Astrocyte of the spinal cord (primary cell): ENCODE measurements at regions not wholly inside any gene's neighbourhood (a gene's known extent, or its start where the extent isn't known, plus 50 kb on each side); places are given as distances from the start of the nearest gene placed in this dataset.
A peak's percentile ranks its signal among the peaks of the same experiment; 100 is the strongest.

Experiments used
- DNase-seq: peaks from one replicate; pipeline ENCODE4 v3.0.0; 2011; ENCODE audit warnings: low read depth, low spot score
- H3K4me3 ChIP-seq: 2 replicates; pipeline ENCODE4 v1.5.1; 2011; ENCODE audit warnings: low read depth, mild to moderate bottlenecking, low read length, moderate library complexity
- in situ Hi-C: cut with HindIII; loops from 2 replicates; pipeline ENCODE4 v1.10.0; 2017; ENCODE audit warnings: low sequenced_read_pairs
- TF ChIP-seq, protein P1 (sequence below): IDR thresholded peaks from 2 replicates; pipeline ENCODE4 v1.5.1; 2012; ENCODE audit warnings: low read depth, mild to moderate bottlenecking, low read length, inconsistent platforms

DNA sequence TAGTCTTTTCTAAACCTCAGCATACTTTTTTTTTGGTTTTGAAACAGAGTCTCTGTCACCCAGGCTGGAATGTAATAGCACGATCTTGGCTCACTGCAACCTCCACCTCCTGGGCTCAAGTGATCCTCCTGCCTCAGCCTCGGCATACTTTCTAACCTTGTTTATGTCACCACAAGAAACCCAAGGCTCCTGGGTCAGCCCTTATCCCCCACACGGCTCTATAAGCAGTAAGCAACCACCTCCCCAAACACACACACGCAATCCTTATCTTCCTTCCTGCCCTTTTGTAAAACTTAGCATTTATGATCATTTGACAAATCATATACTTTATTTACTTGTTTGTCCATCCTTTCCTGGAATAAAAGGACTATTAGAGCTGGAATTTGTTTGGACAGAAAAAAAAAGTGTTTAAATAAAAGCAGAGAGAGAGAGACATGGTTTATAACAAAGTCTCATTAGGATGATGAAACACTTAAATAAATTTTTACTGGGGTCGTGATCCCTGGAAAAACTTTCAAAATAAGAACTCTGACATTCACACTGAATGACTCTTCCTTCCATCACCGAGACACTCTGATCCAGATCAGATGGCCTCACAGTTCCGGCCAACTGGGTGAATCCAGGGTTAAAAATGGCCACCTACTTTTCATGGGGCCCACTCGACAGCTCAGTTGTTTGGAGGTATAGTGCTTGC, 72.7 kb upstream of the PIK3CG start:
- in situ Hi-C loops = no loop called here
- TF ChIP-seq, protein P1, sequence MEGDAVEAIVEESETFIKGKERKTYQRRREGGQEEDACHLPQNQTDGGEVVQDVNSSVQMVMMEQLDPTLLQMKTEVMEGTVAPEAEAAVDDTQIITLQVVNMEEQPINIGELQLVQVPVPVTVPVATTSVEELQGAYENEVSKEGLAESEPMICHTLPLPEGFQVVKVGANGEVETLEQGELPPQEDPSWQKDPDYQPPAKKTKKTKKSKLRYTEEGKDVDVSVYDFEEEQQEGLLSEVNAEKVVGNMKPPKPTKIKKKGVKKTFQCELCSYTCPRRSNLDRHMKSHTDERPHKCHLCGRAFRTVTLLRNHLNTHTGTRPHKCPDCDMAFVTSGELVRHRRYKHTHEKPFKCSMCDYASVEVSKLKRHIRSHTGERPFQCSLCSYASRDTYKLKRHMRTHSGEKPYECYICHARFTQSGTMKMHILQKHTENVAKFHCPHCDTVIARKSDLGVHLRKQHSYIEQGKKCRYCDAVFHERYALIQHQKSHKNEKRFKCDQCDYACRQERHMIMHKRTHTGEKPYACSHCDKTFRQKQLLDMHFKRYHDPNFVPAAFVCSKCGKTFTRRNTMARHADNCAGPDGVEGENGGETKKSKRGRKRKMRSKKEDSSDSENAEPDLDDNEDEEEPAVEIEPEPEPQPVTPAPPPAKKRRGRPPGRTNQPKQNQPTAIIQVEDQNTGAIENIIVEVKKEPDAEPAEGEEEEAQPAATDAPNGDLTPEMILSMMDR = no peak
- DNase-seq = no peak

DNA sequence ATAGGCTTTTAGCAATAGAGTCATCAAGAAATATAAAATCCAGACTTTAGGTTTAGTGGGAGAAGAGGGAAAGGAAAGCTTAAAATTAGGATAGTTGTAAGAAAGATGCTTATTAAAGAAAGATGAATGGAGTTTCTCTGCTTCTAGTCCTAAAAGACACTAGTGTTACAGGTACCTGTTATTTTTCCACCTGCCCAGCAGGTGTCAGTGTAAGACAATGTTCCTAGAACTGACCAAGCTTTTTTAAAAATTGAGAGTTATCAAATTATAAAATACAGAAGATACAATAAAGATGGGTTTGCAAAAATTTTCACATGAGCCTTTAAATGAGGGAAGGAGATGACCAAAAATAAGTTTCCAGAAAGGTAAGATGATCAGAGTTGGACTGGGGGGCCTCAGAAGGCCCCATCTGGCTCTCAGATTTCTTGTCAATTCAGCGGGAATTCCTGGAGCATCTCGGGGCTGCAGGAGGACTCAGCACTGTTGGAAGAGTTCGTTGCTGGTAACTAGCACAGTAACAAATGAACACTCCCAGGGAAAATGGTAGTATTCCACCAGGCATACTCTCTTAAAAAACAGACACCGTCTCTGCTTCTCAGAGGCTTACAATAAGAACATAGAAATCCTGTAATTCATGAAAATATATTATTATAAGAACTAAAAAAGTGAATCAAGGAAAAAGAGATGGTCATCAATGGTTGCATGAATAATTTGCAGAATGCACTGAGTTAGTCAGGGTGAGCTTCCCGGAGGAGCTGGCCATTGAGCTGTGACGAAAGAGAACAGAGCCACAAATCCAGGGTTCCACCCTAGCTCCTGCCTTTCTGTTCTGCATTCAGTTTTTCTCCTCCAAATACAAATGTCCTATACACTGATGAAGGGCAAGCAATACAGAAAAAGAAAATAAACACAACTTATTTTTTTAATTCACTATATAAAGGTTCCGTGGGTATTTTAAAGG, 71.8 kb upstream of the PIK3CG start:
- in situ Hi-C loops = no loop called here
- H3K4me3 ChIP-seq = no peak overlapping the region
- DNase-seq = peak; percentile 20
- TF ChIP-seq, protein P1 = peak; percentile 54

More for the DNA sequence above, 72.7 kb upstream of the PIK3CG start:
- no peak overlapping the region for H3K4me3 ChIP-seq

DNA sequence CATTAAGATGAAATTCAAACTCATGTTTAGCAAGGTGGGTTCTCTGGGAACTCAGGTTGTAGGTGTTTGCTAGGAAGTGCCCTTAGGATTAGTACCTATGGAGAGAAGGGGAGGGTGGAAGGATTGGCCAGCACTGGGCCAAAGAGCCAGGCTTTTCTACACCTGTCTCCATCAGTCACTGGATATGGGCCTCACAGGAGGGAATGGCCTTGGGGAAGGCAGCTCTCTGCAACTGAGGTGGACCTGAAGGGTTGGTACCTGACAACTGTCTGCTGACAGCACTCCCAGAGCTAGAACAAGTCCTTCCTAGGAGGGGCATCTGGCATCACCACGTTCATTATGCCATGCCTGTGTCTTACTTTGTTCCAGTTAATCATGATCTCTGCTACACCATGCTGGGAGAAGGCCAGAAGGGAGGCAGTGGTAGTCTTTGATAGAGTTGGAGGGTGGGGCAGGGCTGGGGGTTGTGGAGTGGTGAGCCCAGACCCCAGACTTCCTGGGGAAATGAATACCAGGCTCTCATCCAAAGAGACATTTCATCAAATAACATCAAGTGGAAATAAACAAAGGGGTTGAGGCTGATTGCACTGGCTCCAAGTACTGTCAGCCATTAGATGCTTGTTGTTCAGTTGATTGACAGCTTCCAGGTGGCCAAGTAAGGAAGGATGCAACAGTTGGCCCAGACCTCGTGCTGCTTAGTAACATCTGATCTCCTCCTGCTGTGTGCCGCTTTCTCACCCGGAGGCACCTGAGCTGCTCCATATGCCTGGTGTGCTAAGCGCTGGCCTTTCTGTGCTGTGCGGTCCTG, 70.6 kb upstream of the PIK3CG start:
- DNase-seq = no peak
- TF ChIP-seq, protein P1 = no peak
- H3K4me3 ChIP-seq = no peak overlapping the region
- in situ Hi-C loops = no loop called here

DNA sequence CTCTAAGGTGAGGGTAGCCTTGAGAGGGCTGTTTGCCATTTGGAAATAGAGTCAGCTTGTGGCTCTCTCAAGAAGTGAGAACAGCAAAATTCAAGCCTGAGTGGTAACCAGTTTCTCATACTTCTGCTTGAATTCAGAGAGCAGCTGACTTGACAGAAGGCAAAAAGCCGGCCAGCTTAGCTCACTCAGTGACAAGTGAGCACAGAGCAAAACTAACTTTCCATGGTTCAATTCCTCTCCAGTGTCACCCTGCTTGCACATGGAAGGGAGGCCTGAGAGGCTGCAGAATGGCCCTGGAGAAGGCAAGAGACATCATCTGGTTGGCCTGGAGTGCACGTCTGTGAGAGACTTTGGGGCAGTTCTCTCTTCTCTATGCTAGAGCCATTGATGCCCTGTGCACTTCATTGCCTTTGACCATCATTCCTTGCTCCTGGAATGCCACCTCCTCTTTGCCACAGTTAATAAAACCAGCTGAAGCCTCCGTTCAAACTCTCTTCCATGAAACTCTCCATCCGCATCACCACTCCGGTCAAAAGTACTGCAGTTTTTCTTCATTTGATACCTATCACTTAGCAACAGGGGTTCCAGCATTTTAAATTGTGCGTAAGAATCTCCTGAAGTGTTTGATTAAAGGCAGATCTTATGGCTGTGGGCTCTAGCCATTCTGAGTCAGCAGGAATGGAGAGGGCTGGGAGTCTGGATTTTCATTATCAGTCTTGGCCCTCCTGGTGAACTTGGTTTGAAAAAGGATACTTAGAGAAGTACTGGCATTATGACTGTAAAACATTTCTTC, 69.8 kb upstream of the PIK3CG start:
- TF ChIP-seq, protein P1 = no peak
- DNase-seq = no peak
- in situ Hi-C loops = no loop called here
- no peak overlapping the region for H3K4me3 ChIP-seq

DNA sequence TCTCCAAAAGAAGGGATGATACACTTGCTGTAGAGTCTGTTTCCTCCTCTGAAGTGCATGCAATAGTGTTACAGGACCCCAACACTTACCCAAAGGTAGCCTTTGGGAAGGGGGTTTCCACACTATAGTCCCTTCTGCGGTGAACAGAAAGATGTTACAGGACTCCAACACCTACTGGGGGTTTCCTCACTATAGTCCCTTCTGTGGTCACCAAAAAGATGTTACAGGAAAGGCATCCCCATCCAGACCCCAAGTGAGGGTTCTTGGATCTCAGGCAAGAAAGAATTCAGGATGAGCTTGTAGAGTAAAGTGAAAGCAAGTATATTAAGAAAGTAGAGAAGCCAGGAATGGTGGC, 69.2 kb upstream of the PIK3CG start:
- no peak overlapping the region for H3K4me3 ChIP-seq
- in situ Hi-C loops = no loop called here
- TF ChIP-seq, protein P1 = no peak
- DNase-seq = no peak
